ENCODE measurements at regions not wholly inside any gene's neighbourhood (a gene's known extent, or its start where the extent isn't known, plus 50 kb on each side); places are given as distances from the start of the nearest gene placed in this dataset.

GRCh38 chr2:193276988-193277387, 1082.3 kb upstream of the TMEFF2 start:
- Histone ChIP-seq H3K4me2 (ENCODE audit: low read length) (no peak overlapping the region), H4K20me1 (ENCODE audit: insufficient read depth) (no peaks in the 10 kb centered on the region), H3K9me3 (ENCODE audit: control insufficient read depth in 1 of 2, insufficient read depth in 1 of 2, low read depth in 1 of 2, low read length in 2 of 2) (no peaks in the 10 kb centered on the region), H3K9me2 (ENCODE audit: insufficient read depth) (no peaks in the 10 kb centered on the region), H3K4me3 (replicated peaks in 1 of 2; ENCODE audit: low read depth in 1 of 2, low read length in 2 of 2) (no peak overlapping the region), H3K4me1 (ENCODE audit: control insufficient read depth in 1 of 2, insufficient read depth in 2 of 2, low read length in 2 of 2) (no peaks in the 10 kb centered on the region), H3K27ac (ENCODE audit: low read depth, low read length) (no peak overlapping the region), H2AFZ (ENCODE audit: low read depth, low read length, poor library complexity, severe bottlenecking) (no peak overlapping the region), H3K79me2 (ENCODE audit: insufficient read depth, low read length) (no peaks in the 10 kb centered on the region), H3K9ac (ENCODE audit: low read length) (no peak overlapping the region), H3K36me3 (ENCODE audit: control insufficient read depth in 1 of 2, insufficient read depth in 2 of 2, low read length in 2 of 2) (no peaks in the 10 kb centered on the region), H3K27me3 (ENCODE audit: insufficient read depth, low read length) (no peaks in the 10 kb centered on the region)
- no peak for ATAC-seq
- BruUV-seq (replicated peaks), result no TSS peak
- RAD21 ChIA-PET (ENCODE audit: low non-redundant PET in 1 of 2, low total read pairs in 2 of 2, uncharacterized antibody in 2 of 2, unreplicated experiment in 2 of 2), result no interaction called here
- no peak for TF ChIP-seq SRF (IDR thresholded peaks at IDR 0.05; ENCODE audit: low read depth)
- TF ChIP-seq YY1 (IDR thresholded peaks at IDR 0.05; ENCODE audit: extremely low read depth, insufficient replicate concordance, low read depth, low read length), result no peak
- TF ChIP-seq, protein P1, sequence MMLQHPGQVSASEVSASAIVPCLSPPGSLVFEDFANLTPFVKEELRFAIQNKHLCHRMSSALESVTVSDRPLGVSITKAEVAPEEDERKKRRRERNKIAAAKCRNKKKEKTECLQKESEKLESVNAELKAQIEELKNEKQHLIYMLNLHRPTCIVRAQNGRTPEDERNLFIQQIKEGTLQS (IDR thresholded peaks at IDR 0.05), result no peak
- no peak for TF ChIP-seq ELF1 (IDR thresholded peaks at IDR 0.05; ENCODE audit: borderline replicate concordance, low read depth)
- TF ChIP-seq FOSL1 (IDR thresholded peaks at IDR 0.05; ENCODE audit: low read depth), result no peak
- no peak for TF ChIP-seq RAD21 (IDR thresholded peaks at IDR 0.05; ENCODE audit: low read depth)
- TF ChIP-seq EZH2phosphoT487 (IDR thresholded peaks at IDR 0.05; ENCODE audit: borderline replicate concordance), result no peak
- no peak for TF ChIP-seq ZNF274 (IDR thresholded peaks at IDR 0.05; ENCODE audit: low read depth, low read length)
- DNase-seq (ENCODE audit: low read depth, low spot score), result no peak
- CTCF ChIA-PET, result no interaction called here
- POLR2A ChIA-PET, result no interaction called here
- intact Hi-C loops (cut with micrococcal nuclease), result no loop called here

DNA sequence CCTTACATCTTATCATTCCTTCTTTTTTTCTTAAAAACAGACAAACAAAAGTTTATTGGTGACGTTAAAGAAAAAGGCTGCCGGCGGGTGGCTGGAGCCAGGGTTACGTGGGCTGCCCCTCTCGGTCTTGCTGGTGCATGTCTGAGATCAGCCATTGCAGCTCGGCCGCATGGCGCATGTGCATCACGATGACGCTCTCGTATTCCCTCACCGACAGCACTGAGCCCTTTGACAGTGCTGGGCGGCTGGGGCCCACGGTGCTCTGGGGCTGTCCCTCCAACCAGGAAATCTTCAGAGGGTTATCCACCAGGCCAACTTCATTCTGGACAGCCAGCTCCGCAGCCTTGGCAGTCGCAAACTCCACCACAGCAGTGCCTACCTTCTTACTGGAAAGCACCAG, 1081.8 kb upstream of the TMEFF2 start:
- DNase-seq (ENCODE audit: low read depth, low spot score), result no peak
- Histone ChIP-seq H3K36me3 (ENCODE audit: control insufficient read depth in 1 of 2, insufficient read depth in 2 of 2, low read length in 2 of 2) (no peaks in the 10 kb centered on the region), H3K4me1 (ENCODE audit: control insufficient read depth in 1 of 2, insufficient read depth in 2 of 2, low read length in 2 of 2) (no peaks in the 10 kb centered on the region), H3K4me2 (ENCODE audit: low read length) (no peak overlapping the region), H3K27me3 (ENCODE audit: insufficient read depth, low read length) (no peaks in the 10 kb centered on the region), H3K9me3 (ENCODE audit: control insufficient read depth in 1 of 2, insufficient read depth in 1 of 2, low read depth in 1 of 2, low read length in 2 of 2) (no peaks in the 10 kb centered on the region), H3K9ac (ENCODE audit: low read length) (no peak overlapping the region), H2AFZ (ENCODE audit: low read depth, low read length, poor library complexity, severe bottlenecking) (no peak overlapping the region), H3K9me2 (ENCODE audit: insufficient read depth) (no peaks in the 10 kb centered on the region), H4K20me1 (ENCODE audit: insufficient read depth) (no peaks in the 10 kb centered on the region), H3K27ac (ENCODE audit: low read depth, low read length) (no peak overlapping the region), H3K4me3 (replicated peaks in 1 of 2; ENCODE audit: low read depth in 1 of 2, low read length in 2 of 2) (no peak overlapping the region), H3K79me2 (ENCODE audit: insufficient read depth, low read length) (no peaks in the 10 kb centered on the region)
- BruUV-seq (replicated peaks), result no TSS peak
- ATAC-seq, result no peak
- ChIA-PET RAD21 (ENCODE audit: low non-redundant PET in 1 of 2, low total read pairs in 2 of 2, uncharacterized antibody in 2 of 2, unreplicated experiment in 2 of 2) (no interaction called here), CTCF (no interaction called here), POLR2A (no interaction called here)
- intact Hi-C loops (cut with micrococcal nuclease), result no loop called here
- no peak for TF ChIP-seq JUND (IDR thresholded peaks at IDR 0.05)
- TF ChIP-seq EZH2 (IDR thresholded peaks at IDR 0.05), result no peak
- no peak for TF ChIP-seq TCF7L2 (IDR thresholded peaks at IDR 0.05; ENCODE audit: borderline replicate concordance, extremely low read depth, insufficient read depth, insufficient read length)
- TF ChIP-seq, protein P1 (IDR thresholded peaks at IDR 0.05), result no peak
- TF ChIP-seq SP1 (IDR thresholded peaks at IDR 0.05; ENCODE audit: low read depth), result no peak
- no peak for TF ChIP-seq MAX (IDR thresholded peaks at IDR 0.05)
- no peak for TF ChIP-seq EZH2phosphoT487 (IDR thresholded peaks at IDR 0.05; ENCODE audit: borderline replicate concordance)
- no peak for TF ChIP-seq YY1 (IDR thresholded peaks at IDR 0.05; ENCODE audit: extremely low read depth, insufficient replicate concordance, low read depth, low read length)
- TF ChIP-seq, protein P2, sequence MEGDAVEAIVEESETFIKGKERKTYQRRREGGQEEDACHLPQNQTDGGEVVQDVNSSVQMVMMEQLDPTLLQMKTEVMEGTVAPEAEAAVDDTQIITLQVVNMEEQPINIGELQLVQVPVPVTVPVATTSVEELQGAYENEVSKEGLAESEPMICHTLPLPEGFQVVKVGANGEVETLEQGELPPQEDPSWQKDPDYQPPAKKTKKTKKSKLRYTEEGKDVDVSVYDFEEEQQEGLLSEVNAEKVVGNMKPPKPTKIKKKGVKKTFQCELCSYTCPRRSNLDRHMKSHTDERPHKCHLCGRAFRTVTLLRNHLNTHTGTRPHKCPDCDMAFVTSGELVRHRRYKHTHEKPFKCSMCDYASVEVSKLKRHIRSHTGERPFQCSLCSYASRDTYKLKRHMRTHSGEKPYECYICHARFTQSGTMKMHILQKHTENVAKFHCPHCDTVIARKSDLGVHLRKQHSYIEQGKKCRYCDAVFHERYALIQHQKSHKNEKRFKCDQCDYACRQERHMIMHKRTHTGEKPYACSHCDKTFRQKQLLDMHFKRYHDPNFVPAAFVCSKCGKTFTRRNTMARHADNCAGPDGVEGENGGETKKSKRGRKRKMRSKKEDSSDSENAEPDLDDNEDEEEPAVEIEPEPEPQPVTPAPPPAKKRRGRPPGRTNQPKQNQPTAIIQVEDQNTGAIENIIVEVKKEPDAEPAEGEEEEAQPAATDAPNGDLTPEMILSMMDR (IDR thresholded peaks at IDR 0.05 in 2 of 3, conservative IDR thresholded peaks at IDR 0.05 in 1 of 3; ENCODE audit: borderline replicate concordance in 1 of 3, insufficient read depth in 1 of 3, low read depth in 2 of 3, low read length in 2 of 3), result no peak
- TF ChIP-seq EGR1 (IDR thresholded peaks at IDR 0.05; ENCODE audit: low read depth), result no peak
- no peak for TF ChIP-seq CBX3 (IDR thresholded peaks at IDR 0.05; ENCODE audit: low read depth)
- TF ChIP-seq FOSL1 (IDR thresholded peaks at IDR 0.05; ENCODE audit: low read depth), result no peak
- no peak for TF ChIP-seq SRF (IDR thresholded peaks at IDR 0.05; ENCODE audit: low read depth)
- no peak for TF ChIP-seq RAD21 (IDR thresholded peaks at IDR 0.05; ENCODE audit: low read depth)
- no peak for TF ChIP-seq ZFX (IDR thresholded peaks at IDR 0.05)
- TF ChIP-seq ELF1 (IDR thresholded peaks at IDR 0.05; ENCODE audit: borderline replicate concordance, low read depth), result no peak

Data from HCT116 (cell line).